K562 (cell line): ENCODE measurements at regions not wholly inside any gene's neighbourhood (a gene's known extent, or its start where the extent isn't known, plus 50 kb on each side); places are given as distances from the start of the nearest gene placed in this dataset.
"Not testable (repeated sequence)": the region's sequence is repeated elsewhere in the genome, so short reads cannot be mapped to it uniquely, and the experiment has no call there.

Experiments used
- ATF2 ChIP-seq: sonication (generic); formaldehyde crosslinking; IDR thresholded peaks from 2 replicates; pipeline ENCODE4 v1.8.1; 2022; ENCODE audit warnings: missing genetic modification reagents
- CCAR2 ChIP-seq: fragments of 200-400 bp; formaldehyde crosslinking; IDR thresholded peaks from 2 replicates; pipeline ENCODE4 v1.6.1; 2017; ENCODE audit warnings: mild to moderate bottlenecking, low read depth, low read length
- KHSRP ChIP-seq: fragments of 450-650 bp; IDR thresholded peaks from 2 replicates; pipeline ENCODE4 v1.6.1; 2017
- POLR2A ChIP-seq: fragments of 450-650 bp; conservative IDR thresholded peaks from 2 replicates; pipeline ENCODE4 v1.6.1; 2016

GRCh38 chr1:221965891-221966290 lies 224.0 kb upstream of the DUSP10 start:
- not testable (repeated sequence) for TF ChIP-seq KHSRP; ATF2 (CRISPR knock-in tag); POLR2A; CCAR2
